Activated CD4-positive, alpha-beta T cell treated with anti-CD3 and anti-CD28 coated beads, Interleukin-2, amount 50 U/mL, for 48 hours (primary cell): ENCODE measurements at regions not wholly inside any gene's neighbourhood (a gene's known extent, or its start where the extent isn't known, plus 50 kb on each side); places are given as distances from the start of the nearest gene placed in this dataset.

ENCODE experiments used
- DNase-seq, 2 experiments: peaks; one replicate each; pipeline ENCODE4 v3.0.0-alpha.2; 2020

GRCh38 chr4:63618883-63619718, 790.1 kb downstream of the TECRL start:
- DNase-seq, result no peak

DNA sequence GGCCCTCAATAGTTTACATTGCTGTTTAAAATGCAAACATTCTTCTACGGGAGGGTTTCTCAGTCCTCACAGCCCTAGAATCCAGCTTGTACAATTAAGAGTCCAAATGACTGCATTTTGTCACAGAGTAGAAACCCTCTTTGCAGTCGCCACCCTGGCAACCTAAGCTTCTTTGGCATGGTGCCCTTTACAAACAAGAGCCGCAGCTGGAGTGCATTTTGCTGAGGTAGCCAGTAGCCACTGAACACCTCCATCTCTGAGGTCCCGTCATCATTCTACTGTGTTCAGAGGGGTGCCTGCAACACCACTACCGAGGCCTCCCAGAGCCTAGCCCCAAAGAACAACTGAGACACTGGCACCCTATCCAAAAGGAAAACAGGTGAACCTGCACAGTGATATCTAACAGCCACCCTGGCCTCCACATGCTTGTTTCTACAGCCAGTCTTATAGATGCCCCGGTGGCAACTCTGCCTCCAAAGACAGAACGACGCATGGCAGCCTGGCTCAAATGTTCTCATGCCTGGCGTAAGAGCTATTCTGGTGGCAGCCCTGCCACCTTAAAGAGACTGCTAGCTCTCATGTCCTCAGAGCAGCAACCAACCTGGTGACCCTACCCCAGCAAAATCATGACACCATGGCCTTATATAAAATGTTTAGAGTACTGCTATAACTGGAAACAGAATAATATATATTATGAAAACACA, 801.9 kb downstream of the TECRL start:
- DNase-seq, result no peak

- DNase-seq, result no peak
Measured at GRCh38 chr4:63589796-63590195, 819.5 kb downstream of the TECRL start.

DNA sequence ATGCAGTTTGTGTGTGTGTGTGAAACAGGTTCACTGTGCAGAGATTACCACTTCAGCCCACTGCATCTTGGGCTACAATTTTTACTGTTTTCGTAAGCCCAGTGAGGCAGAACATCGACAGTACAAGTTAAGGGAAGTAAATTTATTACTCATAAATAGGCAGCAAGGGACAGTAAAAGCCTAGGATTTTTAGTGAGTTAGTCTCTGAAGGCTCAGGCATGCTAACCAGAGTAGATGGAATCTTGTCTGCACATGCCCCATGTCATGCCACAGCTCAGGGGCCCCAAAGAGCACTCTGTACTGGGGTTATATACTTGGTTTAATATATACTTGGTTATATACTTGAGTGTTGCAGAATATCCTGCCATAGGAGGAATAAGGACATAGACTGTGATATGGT, 825.7 kb downstream of the TECRL start:
- no peak for DNase-seq

DNA sequence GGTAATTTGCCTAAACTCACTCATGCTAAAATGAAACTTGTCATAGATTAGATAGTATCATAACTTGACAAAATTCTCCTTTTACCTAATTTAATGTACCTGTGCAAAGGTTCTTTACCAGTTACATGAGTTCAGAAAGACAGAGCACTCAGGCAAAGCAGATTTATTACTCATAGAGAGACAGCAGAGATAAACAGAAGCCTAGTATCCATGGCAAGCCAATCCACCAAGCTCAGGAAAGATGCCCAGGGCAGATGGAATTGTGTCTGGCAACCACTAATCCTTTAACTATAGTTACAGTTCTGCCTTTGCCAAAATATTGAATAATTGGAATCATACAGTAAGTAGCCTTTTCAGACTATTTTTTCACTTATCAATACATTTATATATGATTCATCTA, 826.2 kb downstream of the TECRL start:
- no peak for DNase-seq

DNA sequence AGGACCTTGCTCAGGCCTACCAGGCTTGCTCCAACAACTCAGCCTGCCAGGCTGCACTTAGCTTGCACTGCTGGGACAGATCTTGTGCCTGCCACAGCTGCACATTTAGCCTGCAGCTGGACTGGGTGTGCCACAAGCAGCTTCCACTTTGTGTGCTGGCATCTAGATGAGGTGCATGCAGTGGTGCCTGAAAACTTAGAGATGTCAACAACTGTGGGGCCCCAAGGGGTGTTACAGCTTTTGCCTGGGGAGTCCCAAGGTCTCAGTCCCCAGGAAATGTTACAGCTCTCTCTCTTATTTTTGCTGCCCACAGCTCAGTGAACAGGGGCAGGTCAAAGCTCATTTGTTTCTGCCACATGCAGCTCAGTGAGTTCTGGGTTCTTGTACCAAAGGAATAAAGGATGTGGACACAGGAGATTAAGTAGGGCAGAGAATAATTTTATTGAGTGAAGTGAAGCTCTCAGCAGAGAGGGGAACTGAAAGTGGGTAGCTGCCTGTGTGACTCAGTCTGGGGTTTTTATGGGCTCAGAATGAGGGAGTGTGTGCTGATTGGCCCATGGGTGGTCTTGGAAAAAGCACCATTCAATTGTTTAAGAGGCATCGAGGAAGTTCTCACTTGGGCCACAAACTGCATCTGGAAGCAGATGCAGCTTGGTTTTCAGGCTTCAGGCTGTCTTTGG, 828.3 kb downstream of the TECRL start:
- DNase-seq, result no peak

GRCh38 chr4:63578383-63578782, 830.9 kb downstream of the TECRL start:
- no peak for DNase-seq

DNA sequence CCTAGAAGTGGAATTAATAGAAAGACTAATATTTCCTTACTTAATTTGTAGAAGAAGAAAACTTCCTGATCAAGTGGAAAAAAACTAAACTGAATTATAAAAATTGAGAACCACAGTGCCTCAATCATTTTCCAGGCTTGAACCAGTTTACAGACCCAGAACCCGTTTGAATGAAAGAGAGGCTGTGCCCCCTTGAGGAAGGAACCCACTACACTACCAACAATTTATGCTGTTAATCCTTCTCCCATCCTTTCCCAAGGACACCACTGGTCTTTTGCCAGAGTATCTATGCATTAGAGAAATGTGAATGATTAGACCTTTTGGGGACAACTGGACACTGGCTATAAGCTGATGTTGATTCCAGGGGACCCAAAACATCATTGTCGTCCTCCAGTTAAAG, 842.6 kb downstream of the TECRL start:
- no peak for DNase-seq

- no peak for DNase-seq
Measured at GRCh38 chr4:63563288-63564014, 845.8 kb downstream of the TECRL start.

GRCh38 chr4:63558709-63559108, 850.5 kb downstream of the TECRL start:
- no peak for DNase-seq

DNA sequence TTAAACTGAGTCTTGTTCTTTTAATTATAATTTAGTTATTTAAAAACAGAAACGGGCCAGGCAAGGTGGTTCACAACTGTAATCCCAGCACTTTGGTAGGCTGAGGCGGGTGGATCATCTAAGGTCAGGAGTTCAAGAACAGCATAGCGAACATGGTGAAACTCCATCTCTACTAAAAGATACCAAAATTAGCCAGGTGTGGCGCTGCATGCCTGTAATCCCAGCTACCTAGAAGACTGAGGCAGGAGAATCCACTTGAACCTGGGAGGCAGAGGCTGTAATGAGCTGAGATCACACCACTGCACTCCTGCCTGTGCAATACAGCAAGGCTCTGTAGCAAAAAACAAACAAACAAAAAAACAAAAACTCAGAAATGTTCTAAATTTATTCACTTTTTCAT, 852.9 kb downstream of the TECRL start:
- DNase-seq, result no peak

DNA sequence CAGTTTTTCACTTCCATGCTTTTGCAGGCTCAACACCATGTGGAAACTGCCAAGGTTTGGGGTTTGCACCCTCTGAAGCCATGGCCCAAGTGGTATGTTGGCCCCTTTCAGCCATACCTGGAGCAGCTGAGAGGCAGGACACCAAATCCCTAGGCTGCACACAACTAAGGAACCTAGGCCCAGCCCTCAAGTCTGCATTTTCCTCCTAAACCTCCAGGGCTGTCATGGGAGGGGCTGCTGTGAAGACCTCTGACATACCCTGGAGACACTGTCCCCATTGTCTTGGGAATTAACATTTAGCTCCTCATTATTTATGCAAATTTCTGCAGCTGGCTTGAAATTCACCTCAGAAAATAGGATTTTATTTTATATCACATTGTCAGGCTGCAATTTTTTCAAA, 856.1 kb downstream of the TECRL start:
- DNase-seq, result no peak

GRCh38 chr4:63541828-63542227, 867.4 kb downstream of the TECRL start:
- DNase-seq, result no peak

GRCh38 chr4:63529581-63530337, 879.5 kb downstream of the TECRL start:
- no peak for DNase-seq

DNA sequence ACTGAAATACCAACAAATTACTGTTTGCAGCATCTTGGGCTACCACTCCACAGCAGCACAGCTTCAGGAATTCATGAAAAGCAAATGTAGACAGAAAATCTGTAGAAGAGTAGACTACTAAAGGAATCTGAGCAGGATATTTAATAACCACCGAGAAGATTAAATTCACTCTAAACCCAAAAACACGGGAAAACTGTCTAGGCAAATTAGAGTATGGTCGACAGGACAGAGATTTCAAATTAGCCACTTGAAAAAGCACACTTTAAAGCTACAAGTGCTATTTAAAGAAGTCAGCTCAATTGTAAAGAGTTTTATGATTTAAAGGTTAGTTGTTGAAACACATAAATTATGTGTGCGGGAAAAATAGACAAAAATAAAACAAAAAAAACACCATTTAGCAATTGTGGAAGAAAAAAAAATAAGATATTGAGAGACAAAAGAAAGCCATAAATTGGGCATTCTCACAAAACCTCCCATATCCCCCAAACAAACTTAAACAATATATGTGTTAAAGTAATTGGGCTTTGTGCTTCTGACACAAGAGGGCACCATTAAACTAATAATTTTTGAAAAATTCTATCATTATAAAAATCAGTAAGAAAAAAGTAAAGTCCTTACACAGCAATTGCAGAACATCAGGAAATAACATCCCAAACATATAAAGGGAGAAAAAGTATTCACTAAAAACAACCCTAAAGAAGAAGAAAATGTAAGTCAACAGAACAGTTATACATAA, 880.8 kb downstream of the TECRL start:
- no peak for DNase-seq

DNA sequence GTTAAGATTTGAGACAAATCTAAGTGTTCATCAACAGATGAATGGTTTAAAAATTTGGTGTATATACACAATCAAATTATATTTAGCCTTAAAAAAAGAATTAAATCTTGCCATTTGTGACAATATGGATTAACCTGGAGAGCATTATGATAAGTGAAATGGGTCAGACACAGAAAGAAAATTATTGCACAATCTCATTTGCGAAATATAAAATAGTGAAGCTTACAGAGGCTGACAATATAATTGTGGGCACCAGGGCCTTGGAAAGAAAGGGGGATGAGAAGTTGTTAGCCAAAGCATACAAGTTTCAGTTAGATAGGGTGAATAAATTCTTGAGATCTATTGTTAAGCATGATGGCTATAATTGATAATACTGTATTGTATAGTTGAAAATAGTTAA, 883.0 kb downstream of the TECRL start:
- no peak for DNase-seq

- DNase-seq, result no peak
Measured at GRCh38 chr4:63524764-63525163, 884.5 kb downstream of the TECRL start.

DNA sequence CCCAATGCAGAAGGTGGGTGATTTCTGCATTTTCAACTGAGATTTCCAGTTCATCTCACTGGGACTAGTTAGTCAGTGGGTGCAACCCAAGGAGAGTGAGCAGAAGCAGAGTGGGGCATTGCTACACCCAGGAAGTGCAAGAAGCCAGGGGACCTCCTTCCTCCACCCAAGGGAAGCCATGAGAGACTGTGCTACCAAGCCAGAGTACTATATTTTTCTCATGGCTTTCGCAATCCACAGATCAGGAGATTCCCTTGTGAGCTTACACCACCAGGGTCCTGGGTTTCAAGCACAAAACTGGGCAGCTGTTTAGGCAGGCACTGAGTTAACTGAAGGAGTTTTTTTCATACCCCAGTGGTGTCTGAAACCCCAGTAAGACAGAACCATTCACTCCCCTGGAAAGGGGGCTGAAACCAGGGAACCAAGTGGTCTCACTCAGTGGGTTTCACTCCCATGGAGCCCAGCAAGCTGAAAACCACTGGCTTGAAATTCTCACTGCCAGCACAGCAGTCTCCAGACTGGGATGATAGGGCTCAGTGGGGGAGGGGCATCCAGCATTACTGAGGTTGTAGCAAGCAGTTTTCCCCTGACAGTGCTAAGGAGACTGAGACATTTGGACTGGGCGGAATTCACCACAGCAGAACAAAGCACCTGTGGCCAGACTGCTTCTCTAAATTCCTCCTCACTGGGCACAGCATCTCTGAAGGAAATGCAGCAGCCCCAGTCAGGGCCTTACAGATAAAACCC, 903.4 kb downstream of the TECRL start:
- DNase-seq, result no peak

GRCh38 chr4:63493265-63493664, 916.0 kb downstream of the TECRL start:
- no peak for DNase-seq

DNA sequence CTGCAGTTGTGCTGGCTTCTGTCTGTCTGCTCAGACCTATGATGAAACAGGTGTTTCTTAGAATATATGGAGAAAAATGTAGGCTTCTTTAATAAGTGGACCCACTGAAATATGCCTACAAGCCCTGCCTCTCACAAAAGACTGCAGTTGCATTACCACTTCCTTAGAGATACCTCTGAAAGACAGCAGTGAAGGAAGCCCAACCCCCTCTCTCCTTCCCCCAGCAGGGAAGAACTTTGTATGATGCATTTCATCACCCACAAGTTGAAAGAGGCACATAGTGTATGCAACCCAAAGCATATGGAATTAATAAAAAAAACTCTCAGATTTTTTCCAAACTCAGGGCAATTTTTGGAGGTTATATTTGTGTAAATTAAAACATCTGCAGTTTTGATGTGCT, 916.7 kb downstream of the TECRL start:
- no peak for DNase-seq

DNA sequence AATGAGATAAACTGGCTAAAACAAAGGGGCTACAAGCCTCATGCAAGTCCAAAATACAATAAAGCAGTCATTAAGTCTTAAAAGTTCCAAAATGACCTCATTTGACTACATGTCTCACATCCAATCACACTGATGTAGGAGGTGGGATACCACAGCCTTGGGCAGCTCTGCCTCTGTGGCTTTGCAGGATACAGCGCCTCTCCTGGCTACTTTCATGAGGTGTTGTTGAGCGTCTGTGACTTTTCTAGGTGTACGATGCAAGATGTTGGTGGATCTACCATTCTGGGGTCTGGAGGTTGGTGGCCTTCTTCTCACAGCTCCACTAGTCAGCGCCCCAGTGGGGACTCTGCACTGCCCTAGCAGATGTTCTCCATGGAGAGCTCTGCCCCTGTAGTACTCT, 944.9 kb downstream of the TECRL start:
- no peak for DNase-seq
